ENCODE measurements at regions not wholly inside any gene's neighbourhood (a gene's known extent, or its start where the extent isn't known, plus 50 kb on each side); places are given as distances from the start of the nearest gene placed in this dataset.

DNA sequence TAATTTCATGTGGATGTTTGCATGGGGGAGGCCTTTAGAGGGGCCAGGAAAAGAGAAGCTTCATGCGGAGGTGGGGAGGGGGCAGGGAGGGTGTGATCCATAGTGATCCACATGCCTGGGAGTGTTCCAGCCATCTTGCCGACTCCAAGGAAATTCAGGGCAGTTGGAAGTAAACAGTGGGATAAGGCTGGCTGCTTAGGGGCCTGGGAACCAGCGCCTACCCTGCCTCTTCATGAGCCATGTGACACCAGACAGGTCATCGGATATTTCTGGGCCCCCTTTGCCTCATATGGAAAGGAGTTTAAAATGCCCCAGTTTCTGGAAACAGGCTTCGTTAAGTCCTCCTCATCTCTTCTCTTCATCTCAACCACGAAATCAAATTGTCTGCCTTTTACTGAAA lies 983.2 kb downstream of the BCL11B start:
- no peak for DNase-seq (ENCODE audit: low spot score)

DNA sequence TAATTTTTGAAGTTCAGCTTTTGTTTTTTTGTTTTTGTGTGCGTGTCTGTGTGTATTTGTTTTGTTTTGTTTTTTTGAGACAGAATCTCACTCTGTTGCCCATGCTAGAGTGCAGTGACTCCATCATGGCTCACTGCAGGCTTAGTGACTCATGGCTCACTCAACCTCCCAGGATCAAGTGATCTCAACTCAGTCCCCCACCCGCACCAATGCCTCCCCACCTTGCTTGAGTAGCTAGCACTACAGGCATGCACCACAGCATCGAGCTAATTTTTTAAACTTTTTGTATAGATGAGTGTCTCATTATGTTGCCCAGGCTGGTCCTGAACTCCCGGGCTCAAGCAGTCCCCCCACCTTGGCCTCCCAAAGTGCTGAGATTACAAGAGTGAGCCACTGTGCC lies 981.4 kb downstream of the BCL11B start:
- no peak for DNase-seq (ENCODE audit: low spot score)

DNA sequence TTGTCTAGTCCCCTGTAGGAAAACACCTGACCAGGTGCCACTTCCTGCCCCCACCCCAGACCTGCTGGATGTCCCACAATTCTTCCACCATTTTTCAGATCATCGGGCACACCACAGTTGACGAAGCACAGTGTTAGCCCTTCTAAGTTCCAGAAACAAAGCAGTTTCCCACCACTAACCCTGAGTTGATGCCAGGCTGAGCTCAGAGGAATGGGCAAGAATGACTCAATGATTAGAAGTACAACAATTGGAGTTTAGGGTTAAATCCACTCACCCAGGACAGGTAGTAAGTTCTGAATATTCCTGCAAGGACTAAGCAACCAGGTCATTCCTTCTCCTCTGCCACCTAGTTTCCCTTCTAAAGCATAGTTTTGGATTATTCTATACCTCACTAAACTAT lies 979.8 kb downstream of the BCL11B start:
- no peak for DNase-seq (ENCODE audit: low spot score)

- no peak for DNase-seq (ENCODE audit: low spot score)
Measured at GRCh38 chr14:98293576-98293975, 978.4 kb downstream of the BCL11B start.

DNA sequence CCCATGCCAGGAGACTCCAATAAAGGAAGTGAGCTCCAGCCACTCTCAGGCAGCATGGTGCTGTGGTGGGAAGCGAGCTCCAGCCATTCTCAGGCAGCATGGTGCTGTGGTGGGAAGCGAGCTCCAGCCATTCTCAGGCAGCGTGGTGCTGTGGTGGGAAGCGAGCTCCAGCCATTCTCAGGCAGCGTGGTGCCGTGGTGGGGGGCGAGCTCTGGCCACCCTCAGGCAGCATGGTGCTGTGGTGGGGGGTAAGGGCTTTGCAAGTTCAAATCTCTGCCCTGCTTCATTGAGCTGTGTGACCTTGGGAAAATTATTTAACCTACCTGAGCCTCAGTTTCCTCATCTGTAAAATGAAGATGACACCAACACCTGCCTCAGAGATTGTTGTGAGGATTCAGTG lies 975.1 kb downstream of the BCL11B start:
- no peak for DNase-seq (ENCODE audit: low spot score)

DNA sequence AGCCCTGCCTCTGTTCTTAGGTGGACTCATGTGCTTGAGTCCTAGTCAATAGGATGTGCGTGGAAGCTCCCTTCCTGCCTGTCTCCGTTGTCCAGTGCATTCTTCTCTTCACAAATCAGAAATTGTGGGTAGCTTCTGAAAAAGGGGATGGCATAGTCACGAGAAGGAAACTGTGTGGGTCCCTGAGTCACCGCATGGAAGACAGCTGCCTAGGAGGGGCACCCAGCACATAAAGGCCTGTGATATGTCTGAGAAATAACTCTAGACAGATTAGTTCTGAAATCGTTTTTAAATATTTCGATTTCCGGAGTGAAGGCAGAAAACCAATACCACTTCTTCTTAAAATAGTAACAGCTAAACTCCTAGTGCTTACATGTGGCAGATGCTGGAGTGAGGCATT lies 974.4 kb downstream of the BCL11B start:
- DNase-seq (ENCODE audit: low spot score) = no peak

- no peak for DNase-seq (ENCODE audit: low spot score)
Measured at GRCh38 chr14:98298481-98299244, 973.3 kb downstream of the BCL11B start.

- DNase-seq (ENCODE audit: low spot score) = no peak
Measured at GRCh38 chr14:98301681-98302080, 970.3 kb downstream of the BCL11B start.

DNA sequence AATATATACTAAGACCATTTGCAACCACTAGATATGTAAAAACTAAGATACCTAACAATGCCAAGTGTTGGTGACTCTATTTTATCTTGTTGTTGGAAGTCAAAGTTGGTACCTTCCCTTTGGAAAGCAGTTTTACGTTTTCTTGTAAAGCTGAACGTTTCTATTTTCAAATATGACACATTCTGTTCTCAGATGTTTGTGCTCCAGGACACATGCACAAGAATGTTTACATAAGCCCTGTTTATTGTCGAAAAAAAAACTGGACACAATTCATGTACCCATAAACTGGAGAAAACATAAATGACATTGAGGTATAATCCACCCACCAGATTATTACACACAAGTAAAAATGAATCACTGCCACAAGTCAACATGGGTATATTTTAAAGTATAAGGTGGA lies 967.4 kb downstream of the BCL11B start:
- no peak for DNase-seq (ENCODE audit: low spot score)

DNA sequence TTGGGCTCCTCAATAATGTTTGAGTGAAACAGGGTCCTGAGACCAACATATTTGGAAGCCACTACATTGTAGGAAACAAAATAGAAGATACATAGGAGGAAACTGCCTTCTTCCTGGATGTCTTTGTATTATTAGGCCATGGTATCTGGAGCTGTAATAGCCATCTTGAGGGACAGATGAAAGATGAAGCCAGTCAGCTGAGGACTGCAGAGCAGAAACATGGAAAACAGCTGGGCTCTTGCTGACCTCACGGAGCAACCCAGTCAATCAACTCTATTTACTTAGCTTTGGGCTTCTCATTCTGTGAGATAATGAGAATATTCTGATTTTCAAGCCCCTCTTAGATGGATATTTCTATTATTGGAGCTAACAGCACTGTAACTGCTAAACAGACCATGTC lies 962.4 kb downstream of the BCL11B start:
- no peak for DNase-seq (ENCODE audit: low spot score)

- DNase-seq (ENCODE audit: low spot score) = no peak
Measured at GRCh38 chr14:98312006-98312405, 960.0 kb downstream of the BCL11B start.

GRCh38 chr14:98321841-98322240 lies 950.2 kb downstream of the BCL11B start:
- no peak for DNase-seq (ENCODE audit: low spot score)

DNA sequence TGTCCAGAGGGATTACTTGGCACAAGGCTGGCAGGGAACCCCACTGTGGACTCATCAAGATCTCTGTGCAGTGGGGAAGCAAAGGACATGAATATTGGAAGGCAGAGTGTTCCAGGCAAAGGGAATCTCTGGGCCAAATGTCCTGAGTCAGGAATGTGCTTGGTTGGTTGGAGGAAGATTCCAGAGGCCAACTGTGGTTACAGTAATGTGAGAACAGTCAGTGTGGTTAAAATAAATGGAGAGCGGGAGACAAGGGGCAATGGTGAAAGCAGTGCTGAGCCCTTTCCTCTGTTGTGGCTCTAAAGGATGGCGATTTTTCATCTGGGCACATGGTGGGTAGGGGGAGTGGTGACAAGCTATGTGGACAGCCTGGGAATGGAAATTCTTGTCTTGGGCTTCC lies 948.2 kb downstream of the BCL11B start:
- no peak for DNase-seq (ENCODE audit: low spot score)

DNA sequence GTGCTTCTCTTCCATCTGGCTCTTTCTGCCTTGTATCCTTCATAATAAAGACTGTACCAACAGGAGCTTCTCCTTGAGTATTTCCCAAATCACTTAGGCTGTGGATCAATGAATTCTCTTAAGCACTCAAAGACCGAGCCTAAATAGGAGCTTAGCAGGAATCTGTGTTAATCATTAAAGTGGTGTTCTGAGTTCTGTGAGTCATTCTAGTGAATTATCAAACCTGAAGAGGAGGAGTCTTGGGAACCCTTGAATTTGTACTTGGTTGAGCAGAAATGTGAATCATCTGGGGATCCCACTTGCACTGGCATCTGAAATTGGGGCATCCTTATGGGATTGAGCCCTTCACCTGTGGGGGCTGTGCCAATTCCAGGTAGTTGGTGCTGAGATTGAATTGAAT lies 946.2 kb downstream of the BCL11B start:
- DNase-seq (ENCODE audit: low spot score) = no peak

DNA sequence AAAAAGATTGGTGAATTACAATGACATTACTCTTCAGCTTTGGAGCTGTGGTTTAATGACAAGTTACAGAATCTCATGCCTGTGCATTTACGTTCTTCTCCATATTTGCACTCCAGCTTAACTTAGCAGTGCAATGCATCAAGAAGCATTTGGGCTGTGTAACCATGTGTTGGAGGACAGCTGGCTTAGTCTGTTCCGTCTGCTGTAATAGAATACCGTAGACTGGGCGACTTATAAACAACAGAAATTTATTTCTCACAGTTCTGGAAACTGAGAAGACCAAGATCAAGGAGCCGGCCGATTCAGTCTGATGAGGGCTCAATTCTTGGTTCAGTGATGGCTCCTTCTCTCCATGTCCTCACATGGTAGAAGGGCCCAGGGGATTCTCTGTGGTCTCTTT lies 943.5 kb downstream of the BCL11B start:
- DNase-seq (ENCODE audit: low spot score) = no peak

GRCh38 chr14:98334186-98334585 lies 937.8 kb downstream of the BCL11B start:
- no peak for DNase-seq (ENCODE audit: low spot score)

GRCh38 chr14:98341211-98341610 lies 930.8 kb downstream of the BCL11B start:
- DNase-seq (ENCODE audit: low spot score) = no peak

GRCh38 chr14:98345161-98345560 lies 926.8 kb downstream of the BCL11B start:
- DNase-seq (ENCODE audit: low spot score) = no peak

- no peak for DNase-seq (ENCODE audit: low spot score)
Measured at GRCh38 chr14:98347686-98348085, 924.3 kb downstream of the BCL11B start.

DNA sequence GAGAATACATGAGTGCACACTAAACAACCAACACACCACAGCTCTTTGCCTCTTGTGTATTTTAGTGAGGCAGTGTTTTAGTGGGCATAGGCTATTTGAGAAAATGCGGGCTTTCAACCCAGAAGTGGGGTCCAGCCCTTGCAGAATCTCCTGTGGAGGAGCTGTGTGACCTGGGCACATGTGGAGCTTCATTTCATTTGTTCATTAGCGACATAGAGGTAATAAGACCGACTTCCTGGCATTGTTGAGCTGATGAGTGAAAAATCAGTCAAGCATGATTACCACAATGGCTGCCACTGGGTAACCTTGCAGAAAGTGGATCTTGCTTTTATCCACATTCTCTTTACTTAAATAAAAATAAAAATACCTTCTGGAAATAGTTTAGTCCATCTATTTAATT lies 923.5 kb downstream of the BCL11B start:
- no peak for DNase-seq (ENCODE audit: low spot score)

- DNase-seq (ENCODE audit: low spot score) = no peak
Measured at GRCh38 chr14:98350213-98350612, 921.8 kb downstream of the BCL11B start.

DNA sequence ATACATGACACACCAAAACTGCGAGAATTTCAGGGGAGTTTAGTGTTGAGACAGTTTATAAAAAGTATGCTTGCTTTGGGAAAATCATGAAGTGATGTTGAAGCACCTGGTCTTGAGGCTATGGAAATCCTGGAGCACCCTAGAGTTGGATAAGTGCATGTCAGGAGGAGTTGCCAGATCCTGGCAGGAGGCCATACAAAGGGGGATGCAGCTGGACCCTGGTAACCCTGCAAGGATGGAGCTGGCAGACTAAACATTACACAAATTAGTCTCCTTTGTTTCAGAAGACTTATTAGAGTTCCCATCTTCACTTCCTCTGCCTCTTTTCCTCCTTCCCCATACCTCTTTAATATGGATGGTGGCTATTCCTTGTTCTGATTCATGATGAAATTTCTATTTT lies 907.0 kb downstream of the BCL11B start:
- DNase-seq (ENCODE audit: low spot score) = no peak

- DNase-seq (ENCODE audit: low spot score) = no peak
Measured at GRCh38 chr14:98366429-98366828, 905.6 kb downstream of the BCL11B start.

- DNase-seq (ENCODE audit: low spot score) = no peak
Measured at GRCh38 chr14:98368221-98368620, 903.8 kb downstream of the BCL11B start.

Measured in ureter (tissue), 1 donor.